ENCODE measurements at regions not wholly inside any gene's neighbourhood (a gene's known extent, or its start where the extent isn't known, plus 50 kb on each side); places are given as distances from the start of the nearest gene placed in this dataset.

GRCh38 chr21:29441651-29442050 lies 142.9 kb downstream of the BACH1 start:
- no peak for DNase-seq (ENCODE audit: low read depth)

GRCh38 chr21:29443411-29444010 lies 144.8 kb downstream of the BACH1 start:
- DNase-seq (ENCODE audit: low read depth), result no peak

- no peak for DNase-seq (ENCODE audit: low read depth)
Measured at GRCh38 chr21:29448766-29449165, 150.0 kb downstream of the BACH1 start.

GRCh38 chr21:29449306-29449950 lies 150.7 kb downstream of the BACH1 start:
- no peak for DNase-seq (ENCODE audit: low read depth)

- no peak for DNase-seq (ENCODE audit: low read depth)
Measured at GRCh38 chr21:29450058-29450457, 151.3 kb downstream of the BACH1 start.

DNA sequence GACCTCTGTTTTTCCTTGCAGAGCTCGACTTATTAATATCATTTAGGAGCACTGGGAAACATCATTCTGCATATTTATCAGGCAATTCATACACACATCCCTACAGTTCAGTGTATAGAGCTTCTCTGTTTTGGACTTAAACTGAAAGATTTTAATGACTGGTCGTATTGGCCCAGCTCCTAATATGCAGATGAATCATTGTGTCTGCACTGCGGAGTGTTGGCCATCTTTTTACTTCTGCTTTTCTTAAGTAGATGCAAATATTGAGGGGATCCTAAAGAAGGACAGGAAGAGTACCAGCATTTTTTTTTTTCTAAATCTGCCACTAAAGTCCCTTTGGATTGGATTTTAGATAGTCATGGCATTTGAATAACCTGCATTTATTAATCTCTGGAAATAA lies 154.8 kb downstream of the BACH1 start:
- DNase-seq (ENCODE audit: low read depth), result no peak

- DNase-seq (ENCODE audit: low read depth), result no peak
Measured at GRCh38 chr21:29454179-29454578, 155.5 kb downstream of the BACH1 start.

DNA sequence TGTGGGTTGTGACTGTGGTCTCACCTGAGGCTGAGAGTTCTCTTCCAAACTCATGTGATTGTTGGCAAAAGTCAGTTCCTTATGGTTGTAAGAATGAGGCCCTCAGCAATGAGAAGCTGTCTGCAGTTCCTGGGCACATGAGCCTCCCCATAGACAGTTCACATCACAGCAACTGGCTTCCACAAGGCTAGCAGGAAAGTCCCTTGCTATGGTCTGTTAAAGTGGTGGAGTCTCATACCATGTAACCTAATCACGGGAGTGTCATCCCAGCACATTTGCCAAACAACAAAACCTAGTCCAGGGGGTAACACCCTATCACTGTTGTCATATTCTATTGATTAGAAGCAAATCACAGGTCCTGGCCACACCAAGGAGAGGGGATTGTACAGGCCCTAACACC lies 163.8 kb downstream of the BACH1 start:
- DNase-seq (ENCODE audit: low read depth), result no peak

DNA sequence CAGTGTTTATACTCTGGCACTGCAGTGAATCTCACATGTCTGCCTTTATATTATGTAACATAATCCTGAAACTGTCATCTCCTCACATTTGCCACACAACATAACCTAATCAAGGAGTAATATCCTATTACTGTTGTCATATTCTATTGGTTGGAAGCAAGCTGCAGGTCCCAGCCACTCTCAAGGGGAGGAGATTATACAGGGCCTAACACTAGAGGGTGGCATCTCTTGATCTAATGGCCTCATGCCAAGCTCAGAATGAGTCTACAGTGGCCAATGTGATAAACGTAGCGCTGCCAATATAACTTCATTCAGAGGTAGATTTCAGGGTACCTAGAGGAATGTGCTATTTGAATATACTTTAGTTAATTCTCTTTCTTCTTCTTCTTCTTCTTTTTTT lies 166.8 kb downstream of the BACH1 start:
- no peak for DNase-seq (ENCODE audit: low read depth)

- DNase-seq (ENCODE audit: low read depth), result no peak
Measured at GRCh38 chr21:29466532-29466931, 167.8 kb downstream of the BACH1 start.

GRCh38 chr21:29470397-29470796 lies 171.7 kb downstream of the BACH1 start:
- no peak for DNase-seq (ENCODE audit: low read depth)

- DNase-seq (ENCODE audit: low read depth), result no peak
Measured at GRCh38 chr21:29473808-29474207, 175.1 kb downstream of the BACH1 start.

DNA sequence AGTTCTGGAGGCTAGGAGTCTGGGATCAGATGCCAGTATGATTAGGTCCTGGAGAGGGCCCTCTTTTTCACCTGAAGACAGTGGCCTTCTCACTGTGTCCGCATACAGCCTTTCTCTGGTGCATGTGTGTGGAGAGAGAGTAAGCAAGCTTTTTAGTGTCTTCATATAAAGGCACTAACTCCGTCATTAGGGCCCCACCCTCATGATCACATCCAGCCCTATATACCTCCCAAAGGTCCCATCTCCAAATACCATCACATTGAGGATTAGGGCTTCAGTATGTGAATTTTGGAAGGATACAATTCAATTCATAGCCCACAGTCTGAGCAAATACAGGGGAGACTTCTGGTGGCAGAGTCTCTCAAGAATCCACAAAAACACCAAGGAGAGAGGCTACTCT lies 176.6 kb downstream of the BACH1 start:
- DNase-seq (ENCODE audit: low read depth), result no peak

DNA sequence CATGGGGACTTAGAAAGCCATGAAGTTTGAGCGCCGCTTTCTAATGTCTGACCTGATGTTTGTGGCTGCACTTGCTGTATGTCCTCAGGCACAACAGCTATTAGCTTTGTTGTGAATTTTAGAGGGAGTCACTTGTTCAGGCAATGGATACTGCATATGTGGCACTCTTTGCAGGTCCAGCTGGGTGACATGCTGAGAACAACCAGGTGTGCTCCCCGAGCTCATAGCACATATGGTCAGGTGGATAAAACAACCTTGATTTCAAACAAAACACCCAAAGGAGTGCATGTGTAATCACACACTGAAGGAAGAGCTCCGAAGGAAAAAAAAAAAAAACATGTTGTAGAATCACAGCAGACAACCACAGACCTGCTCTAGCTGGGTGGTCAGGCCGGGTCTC lies 178.6 kb downstream of the BACH1 start:
- no peak for DNase-seq (ENCODE audit: low read depth)

- DNase-seq (ENCODE audit: low read depth), result peak; percentile 75
Measured at GRCh38 chr21:29477941-29478340, 179.2 kb downstream of the BACH1 start.

DNA sequence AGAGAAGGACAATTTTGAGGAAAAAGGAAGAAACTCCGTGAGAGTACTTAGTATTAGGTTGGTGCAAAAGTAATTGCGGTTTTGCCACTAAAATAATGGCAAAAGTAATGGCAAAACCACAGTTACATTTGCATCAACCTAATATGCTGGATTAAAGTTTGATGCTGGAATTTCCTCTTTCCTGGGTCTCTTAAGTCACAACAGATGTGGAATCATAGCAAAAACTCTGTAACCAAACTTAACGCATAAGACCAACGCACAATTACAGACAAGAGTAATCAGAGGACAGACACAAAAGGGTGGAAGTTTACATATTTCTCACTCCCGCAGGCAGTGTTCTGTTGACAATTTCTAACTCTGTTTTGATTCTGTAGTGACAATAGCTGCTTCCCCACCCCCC lies 182.4 kb downstream of the BACH1 start:
- DNase-seq (ENCODE audit: low read depth), result no peak

DNA sequence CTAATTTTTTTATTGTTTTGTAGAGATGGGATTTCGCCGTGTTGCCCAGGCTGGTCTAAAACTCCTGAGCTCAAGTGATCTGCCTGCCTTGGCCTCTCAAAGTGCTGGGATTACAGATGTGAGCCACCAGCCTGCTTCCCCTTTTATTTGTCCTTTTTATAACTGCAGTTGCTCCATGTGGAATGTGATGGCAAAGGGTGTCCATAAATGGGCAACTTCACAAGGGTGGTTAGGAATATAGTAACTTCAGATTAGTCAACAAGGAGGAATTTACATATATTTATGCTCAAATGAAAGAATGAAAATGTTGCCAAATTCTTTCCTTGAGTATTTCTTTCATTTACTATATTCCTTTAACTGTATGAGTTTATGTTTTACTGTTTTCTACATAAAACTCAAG lies 182.9 kb downstream of the BACH1 start:
- no peak for DNase-seq (ENCODE audit: low read depth)

DNA sequence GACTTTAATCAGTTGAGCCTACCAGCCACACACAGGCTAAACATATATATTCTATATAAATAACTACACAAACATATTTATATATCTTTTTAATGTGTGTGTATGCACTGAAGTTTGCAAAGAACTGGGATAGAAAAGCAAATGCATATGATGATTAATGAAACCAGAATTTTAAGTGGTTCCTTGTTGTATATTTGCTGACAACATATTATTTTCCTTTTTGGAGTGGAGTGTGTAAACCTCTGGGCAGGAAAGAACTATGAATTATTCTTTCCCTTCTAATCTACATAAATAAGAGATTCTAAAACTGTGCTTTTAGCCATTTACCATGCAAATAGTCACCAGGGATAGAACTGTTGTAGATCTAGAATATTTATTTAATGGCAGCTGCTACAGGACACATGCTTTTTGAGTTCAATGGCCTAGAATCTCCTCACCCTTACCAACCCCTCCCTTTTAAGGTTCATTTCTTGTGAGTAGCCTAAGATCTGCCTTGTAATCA lies 187.6 kb downstream of the BACH1 start:
- no peak for DNase-seq (ENCODE audit: low read depth)

Measured in HT1080 (cell line).